ENCODE measurements at regions not wholly inside any gene's neighbourhood (a gene's known extent, or its start where the extent isn't known, plus 50 kb on each side); places are given as distances from the start of the nearest gene placed in this dataset.
"Not testable (repeated sequence)": the region's sequence is repeated elsewhere in the genome, so short reads cannot be mapped to it uniquely, and the experiment has no call there.

DNA sequence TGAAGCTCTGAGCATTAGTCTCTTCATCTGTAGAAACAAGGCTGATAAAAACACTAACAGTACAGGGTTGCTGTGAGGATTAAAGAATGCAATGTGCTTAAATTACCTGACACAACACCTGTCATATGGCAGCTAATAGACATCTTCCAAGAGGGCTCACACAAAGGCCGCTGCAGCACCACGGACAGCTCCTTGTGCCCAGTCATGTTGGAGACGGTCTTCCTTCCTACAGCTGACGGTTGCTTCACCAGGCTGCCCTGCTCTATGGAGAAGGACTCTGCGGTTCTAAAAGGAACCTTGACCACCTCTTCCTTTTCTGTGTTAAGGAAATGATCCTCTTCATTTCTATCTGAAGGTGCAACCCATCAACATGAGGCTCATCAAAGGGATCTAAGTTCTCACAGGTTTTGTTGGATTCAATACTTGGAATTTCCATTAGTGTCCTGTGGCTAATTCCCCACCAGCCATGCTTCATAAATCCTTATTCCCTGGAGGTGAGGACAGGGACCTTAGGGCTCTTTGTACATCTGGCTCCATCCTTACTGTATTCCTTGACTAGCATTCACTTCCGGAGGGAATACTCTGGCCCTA, 138.9 kb upstream of the CES5A start:
- peak; percentile 72 to 83 for DNase-seq
- no peak overlapping the region for H3K27ac ChIP-seq
- peaks cover 6% of the 10 kb centered on the region; the same call in 1 of the 2 replicates for H3K27me3 ChIP-seq

DNA sequence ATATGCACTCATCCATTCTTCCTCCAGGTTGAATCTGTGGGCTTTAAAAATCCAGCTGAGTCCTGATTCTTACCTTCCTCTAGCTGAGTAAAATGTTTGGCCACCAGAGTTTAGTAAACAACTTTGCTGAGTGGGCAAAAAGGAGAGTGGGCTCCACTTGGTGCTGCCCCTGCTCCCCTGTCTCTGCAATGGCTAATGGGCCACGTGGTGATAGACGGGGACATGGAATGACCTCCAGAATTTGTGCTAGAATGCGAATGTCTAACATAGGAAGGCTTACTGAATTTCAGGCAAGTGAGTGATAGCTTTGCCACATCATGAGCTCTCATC, 137.3 kb upstream of the CES5A start:
- DNase-seq = no peak
- H3K27me3 ChIP-seq = peaks cover 6% of the 10 kb centered on the region; the same call in 1 of the 2 replicates
- no peak overlapping the region for H3K4me3 ChIP-seq
- H3K9me3 ChIP-seq (replicated peaks) = no peaks in the 10 kb centered on the region
- no peak overlapping the region for H3K27ac ChIP-seq
- H3K4me1 ChIP-seq = no peaks in the 10 kb centered on the region
- H3K36me3 ChIP-seq = no peaks in the 10 kb centered on the region; the same call in none of the 2 replicates

More for the DNA sequence above, 138.9 kb upstream of the CES5A start:
- no peaks in the 10 kb centered on the region for H3K4me1 ChIP-seq
- no peak overlapping the region for H3K4me3 ChIP-seq
- H3K9me3 ChIP-seq (replicated peaks) = no peaks in the 10 kb centered on the region
- H3K36me3 ChIP-seq = no peaks in the 10 kb centered on the region; the same call in 1 of the 2 replicates

DNA sequence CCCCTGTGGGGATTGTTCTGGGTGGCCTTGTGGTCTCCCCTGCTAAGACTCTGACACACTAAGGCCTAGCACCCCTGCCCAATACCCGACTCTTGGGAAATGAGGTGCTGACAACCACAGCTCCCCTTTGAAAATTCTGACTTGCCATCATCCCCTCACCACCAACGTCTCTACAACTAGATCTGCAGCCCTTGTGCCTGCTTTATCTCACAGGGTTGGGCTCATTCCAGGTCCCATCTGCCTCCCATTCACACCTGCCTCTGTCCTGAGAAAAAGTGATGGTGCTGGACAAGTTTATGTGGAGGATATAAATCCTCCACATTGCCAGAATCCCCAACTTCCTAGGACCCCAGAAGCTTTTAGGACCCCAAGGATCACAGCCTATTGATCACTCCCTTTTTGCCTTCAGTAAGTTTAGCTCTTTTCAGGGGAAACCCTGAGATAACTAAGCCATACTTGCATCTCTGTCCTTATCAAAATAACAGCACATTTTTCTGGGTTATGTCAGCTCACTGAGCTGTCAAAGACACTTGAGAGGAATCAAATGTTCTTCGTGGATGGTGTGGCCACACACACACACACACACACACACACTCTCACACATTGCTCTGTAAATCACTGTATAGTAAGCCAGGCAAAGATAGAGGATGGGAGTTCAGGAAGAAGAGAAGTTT, 136.8 kb upstream of the CES5A start:
- Histone ChIP-seq H3K36me3 (no peaks in the 10 kb centered on the region; the same call in none of the 2 replicates), H3K9me3 (replicated peaks) (no peaks in the 10 kb centered on the region), H3K4me1 (no peaks in the 10 kb centered on the region), H3K27ac (no peak overlapping the region), H3K4me3 (no peak overlapping the region), H3K27me3 (peaks cover 6% of the 10 kb centered on the region; the same call in 1 of the 2 replicates)
- DNase-seq = no peak

DNA sequence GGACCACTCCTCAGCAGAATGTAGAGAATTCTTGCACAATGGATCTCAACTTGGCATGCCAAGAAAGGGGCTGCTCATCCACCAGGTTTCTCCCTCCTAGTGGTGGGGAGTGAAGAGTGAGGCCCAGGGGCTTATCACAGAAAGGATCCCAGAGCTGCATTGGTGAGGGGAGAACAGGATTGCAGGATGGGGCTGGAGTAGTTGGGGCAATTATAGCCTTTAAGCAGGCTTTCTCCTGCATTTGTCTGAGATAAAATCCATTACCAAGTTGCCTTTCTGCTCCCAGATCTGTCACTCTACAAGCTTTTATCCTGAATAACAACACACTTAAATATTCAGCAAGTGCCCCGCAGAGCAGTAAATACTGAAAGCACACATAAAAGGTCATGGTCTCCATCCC, 130.8 kb upstream of the CES5A start:
- no peak for DNase-seq
- Histone ChIP-seq H3K27me3 (peaks cover 6% of the 10 kb centered on the region; the same call in 1 of the 2 replicates), H3K4me1 (no peaks in the 10 kb centered on the region), H3K4me3 (no peak overlapping the region), H3K9me3 (replicated peaks) (no peaks in the 10 kb centered on the region), H3K36me3 (no peaks in the 10 kb centered on the region; the same call in none of the 2 replicates), H3K27ac (no peak overlapping the region)

DNA sequence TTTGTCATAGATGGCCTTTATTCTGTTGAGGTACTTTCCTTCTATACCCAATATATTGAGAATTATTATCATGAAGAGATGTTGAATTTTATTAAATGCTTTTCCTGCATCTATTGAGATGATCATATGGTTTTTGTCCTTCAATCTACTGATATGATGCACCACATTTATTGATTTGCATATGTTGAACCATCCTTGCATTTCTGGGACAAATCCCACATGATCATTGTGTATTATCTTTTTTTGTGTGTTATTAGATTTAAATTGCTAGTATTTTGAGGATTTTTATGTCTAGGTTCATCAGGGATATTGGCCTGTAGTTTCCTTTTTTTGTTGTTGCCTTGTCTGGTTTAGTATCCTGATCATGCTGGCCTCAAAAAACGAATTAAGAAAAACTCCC, 124.5 kb upstream of the CES5A start:
- Histone ChIP-seq H3K27ac (no peak overlapping the region), H3K4me1 (no peaks in the 10 kb centered on the region), H3K4me3 (no peak overlapping the region), H3K36me3 (no peaks in the 10 kb centered on the region), H3K9me3 (replicated peaks) (no peaks in the 10 kb centered on the region), H3K27me3 (no peaks in the 10 kb centered on the region)
- no peak for DNase-seq

DNA sequence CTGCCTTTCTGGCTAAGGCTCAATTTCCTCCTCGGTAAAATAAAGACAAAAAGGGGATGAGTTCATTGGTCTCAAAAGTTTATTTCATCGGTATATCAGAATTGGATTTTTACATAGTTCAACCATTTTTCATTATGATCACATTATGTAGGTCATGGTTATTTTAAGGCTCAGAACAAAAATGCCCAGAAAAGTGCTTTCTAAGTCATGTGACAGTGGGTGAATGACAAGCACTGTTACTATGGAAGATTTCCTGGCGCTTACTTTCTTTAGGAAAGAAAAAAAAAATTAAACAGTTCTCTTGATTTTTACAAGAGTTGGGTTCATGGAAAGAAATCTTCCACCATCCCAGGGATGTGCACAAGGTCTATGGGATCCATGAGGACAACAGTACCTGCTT, 117.9 kb upstream of the CES5A start:
- no peak overlapping the region for H3K4me3 ChIP-seq
- H3K4me1 ChIP-seq = no peaks in the 10 kb centered on the region
- H3K9me3 ChIP-seq (replicated peaks) = no peaks in the 10 kb centered on the region
- no peak for DNase-seq
- no peaks in the 10 kb centered on the region for H3K27me3 ChIP-seq
- no peak overlapping the region for H3K27ac ChIP-seq
- H3K36me3 ChIP-seq = no peaks in the 10 kb centered on the region

DNA sequence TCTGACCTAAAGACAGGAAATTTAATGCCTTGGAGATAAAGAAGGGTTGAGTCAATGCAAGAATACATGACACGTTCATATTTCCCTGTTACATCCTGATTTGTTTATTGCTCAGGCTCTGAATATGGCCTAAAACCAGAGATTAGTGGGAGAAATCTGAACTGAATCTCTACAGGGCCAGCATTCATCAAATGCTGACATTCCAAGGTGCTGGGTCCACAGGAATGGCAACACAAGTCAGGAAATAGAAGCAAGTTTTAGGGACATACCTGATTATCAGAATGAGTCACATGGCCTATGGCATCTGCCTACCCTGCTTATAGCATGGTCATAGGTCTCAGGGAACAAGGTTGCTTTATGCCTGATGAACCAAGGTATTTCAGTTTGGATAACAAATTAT, 117.4 kb upstream of the CES5A start:
- Histone ChIP-seq H3K36me3 (no peaks in the 10 kb centered on the region), H3K9me3 (replicated peaks) (no peaks in the 10 kb centered on the region), H3K4me1 (no peaks in the 10 kb centered on the region), H3K27me3 (no peaks in the 10 kb centered on the region), H3K27ac (no peak overlapping the region), H3K4me3 (no peak overlapping the region)
- no peak for DNase-seq

DNA sequence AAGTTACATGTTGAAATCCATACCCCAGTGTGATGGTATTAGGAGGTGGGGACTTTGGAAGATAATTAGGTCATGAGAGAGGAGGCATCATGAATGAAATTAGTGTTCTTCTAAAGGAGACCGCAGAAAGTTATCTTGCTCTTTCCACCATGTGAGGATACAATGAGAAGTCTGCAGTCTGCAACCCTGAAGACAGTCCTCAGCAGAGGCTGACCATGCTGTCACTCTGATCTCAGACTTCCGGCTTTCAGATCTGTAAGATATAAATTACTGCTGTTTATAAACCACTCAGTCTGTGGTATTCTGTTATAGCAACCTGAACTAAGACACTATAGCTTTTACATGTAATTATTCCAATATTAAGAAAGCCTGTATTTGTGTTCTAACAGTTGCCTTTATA, 116.7 kb upstream of the CES5A start:
- Histone ChIP-seq H3K36me3 (no peaks in the 10 kb centered on the region), H3K4me1 (no peaks in the 10 kb centered on the region), H3K27ac (no peak overlapping the region), H3K27me3 (no peaks in the 10 kb centered on the region), H3K4me3 (no peak overlapping the region), H3K9me3 (replicated peaks) (no peaks in the 10 kb centered on the region)
- DNase-seq = no peak

DNA sequence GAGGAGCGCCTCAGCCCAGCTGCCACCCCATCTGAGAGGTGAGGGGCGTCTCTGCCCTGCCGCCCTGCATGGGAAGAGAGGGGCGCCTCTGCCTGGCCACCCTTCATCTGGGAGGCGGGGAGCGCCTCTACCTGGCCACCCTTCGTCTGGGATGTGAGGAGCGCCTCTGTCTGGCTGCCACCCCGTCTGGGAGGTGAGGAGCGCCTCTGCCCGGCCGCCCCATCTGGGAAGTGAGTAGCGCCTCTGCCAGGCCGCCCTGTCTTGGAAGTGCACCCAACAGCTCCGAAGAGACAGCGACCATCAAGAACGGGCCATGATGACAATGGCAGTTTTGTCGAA, 114.4 kb upstream of the CES5A start:
- no peaks in the 10 kb centered on the region for H3K36me3 ChIP-seq
- H3K4me3 ChIP-seq = no peak overlapping the region
- no peaks in the 10 kb centered on the region for H3K9me3 ChIP-seq (replicated peaks)
- DNase-seq = no peak
- no peaks in the 10 kb centered on the region for H3K4me1 ChIP-seq
- no peaks in the 10 kb centered on the region for H3K27me3 ChIP-seq
- H3K27ac ChIP-seq = no peak overlapping the region

DNA sequence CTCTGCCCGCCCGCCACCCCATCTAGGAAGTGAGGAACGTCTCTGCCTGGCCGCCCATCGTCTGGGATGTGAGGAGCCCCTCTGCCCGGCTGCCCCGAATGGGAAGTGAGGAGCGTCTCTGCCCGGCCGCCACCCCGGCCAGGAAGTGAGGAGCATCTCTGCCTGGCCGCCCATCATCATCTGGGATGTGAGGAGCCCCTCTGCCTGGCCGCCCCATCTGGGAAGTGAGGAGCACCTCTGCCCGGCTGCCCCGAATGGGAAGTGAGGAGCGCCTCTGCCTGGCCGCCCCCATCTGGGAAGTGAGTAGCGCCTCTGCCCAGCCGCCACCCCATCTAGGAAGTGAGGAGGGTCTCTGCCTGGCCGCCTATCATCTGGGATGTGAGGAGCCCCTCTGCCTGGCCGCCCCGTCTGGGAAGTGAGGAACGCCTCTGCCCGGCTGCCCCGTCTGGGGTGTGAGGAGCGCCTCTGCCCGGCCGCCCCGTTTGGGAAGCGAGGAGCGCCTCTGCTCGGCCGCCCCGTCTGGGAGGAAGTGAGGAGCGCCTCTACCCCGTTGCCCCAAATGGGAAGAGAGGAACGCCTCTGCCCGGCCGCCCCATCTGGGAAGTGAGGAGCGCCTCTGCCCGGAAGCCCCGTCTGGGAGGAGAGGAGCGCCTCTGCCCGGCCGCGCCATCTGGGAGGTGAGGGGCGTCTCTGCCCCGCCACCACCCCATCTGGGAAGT, 113.8 kb upstream of the CES5A start:
- not testable (repeated sequence) for DNase-seq; H3K4me1 ChIP-seq; H3K27me3 ChIP-seq; H3K4me3 ChIP-seq; H3K27ac ChIP-seq; H3K9me3 ChIP-seq (replicated peaks); H3K36me3 ChIP-seq

DNA sequence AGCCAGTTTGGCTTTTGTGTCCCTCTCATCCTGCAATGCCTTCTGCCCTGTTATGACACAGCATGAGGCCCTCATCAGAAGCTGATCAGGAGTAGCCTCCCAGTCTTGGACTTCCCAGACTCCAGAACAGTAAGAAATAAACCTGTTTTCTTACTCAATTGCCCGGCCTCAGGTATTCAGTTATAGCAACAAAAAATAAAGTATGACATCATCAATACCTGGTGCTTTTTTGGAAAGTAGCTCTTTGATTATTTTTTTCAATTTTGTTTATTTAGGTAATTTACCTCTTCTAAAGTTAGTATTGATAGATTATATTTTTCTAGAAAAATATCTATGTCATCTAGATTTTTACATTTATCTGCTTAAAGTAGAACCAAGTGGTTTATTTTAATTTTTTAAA, 112.8 kb upstream of the CES5A start:
- no peak overlapping the region for H3K4me3 ChIP-seq
- DNase-seq = no peak
- H3K27me3 ChIP-seq = no peaks in the 10 kb centered on the region; the same call in 1 of the 2 replicates
- no peaks in the 10 kb centered on the region for H3K9me3 ChIP-seq (replicated peaks)
- no peaks in the 10 kb centered on the region for H3K36me3 ChIP-seq
- no peaks in the 10 kb centered on the region for H3K4me1 ChIP-seq
- H3K27ac ChIP-seq = no peak overlapping the region

DNA sequence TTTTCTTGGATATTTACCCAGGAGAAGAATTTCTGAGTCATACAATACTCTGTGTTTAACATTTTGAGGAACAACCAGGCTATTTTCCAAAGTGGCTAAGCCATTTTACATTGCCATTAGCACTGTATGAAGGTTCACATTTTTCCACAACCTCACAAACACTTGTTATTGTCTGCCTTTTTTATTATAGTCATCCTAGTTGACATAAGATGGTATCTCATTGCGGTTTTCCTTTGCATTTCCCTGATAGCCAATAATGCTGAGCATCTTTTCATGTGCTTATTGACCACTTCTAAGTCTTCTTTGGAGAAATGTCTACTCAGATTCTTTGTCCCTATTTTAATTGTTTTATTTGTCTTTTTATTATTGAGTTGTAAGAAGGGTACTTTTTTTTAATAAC, 107.4 kb upstream of the CES5A start:
- H3K4me3 ChIP-seq = no peak overlapping the region

DNA sequence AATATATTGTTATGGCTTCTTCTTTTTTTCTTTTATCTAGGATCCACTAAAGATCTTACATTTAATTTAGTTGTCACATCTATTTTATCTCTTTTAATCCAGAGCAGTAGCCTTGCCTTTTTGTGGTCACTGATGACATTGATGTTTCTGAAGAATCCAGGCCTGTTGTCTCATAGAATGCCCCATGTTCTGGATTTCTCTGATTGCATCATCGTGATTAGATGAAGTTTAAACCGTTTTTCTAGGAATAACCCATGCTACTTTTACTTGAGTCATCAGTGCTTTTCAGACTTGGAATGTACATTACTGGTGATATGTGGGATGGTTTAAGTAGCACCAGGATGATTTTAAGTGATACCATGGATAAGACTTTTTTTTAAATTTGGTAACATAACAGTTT, 106.4 kb upstream of the CES5A start:
- DNase-seq = no peak
- Histone ChIP-seq H3K27ac (no peak overlapping the region), H3K9me3 (replicated peaks) (no peaks in the 10 kb centered on the region), H3K36me3 (no peaks in the 10 kb centered on the region), H3K4me1 (no peaks in the 10 kb centered on the region), H3K27me3 (no peaks in the 10 kb centered on the region; the same call in 1 of the 2 replicates), H3K4me3 (no peak overlapping the region)

More for the DNA sequence above, 107.4 kb upstream of the CES5A start:
- Histone ChIP-seq H3K27me3 (no peaks in the 10 kb centered on the region; the same call in 1 of the 2 replicates), H3K27ac (no peak overlapping the region), H3K9me3 (replicated peaks) (no peaks in the 10 kb centered on the region), H3K4me1 (no peaks in the 10 kb centered on the region), H3K36me3 (no peaks in the 10 kb centered on the region)
- DNase-seq = no peak

DNA sequence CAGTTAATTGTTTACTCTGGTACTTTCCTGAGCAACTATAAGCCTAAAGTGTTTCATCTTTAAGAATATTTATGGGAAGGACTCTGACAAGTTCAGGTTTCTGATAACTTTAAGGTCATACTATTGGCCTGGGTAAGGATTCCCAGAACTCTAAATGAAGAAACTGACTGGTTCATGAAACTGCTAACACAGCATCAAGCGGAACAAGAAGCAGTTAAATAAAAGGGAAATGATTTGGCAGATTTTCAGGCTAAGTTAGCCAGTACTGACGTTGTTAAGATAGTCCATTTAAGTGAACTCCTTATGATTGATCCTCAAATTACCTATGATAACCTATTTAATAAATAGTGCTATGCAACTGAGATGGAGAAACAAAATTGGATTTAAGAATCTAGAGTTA, 101.6 kb upstream of the CES5A start:
- no peak for DNase-seq
- H3K4me1 ChIP-seq = no peaks in the 10 kb centered on the region

DNA sequence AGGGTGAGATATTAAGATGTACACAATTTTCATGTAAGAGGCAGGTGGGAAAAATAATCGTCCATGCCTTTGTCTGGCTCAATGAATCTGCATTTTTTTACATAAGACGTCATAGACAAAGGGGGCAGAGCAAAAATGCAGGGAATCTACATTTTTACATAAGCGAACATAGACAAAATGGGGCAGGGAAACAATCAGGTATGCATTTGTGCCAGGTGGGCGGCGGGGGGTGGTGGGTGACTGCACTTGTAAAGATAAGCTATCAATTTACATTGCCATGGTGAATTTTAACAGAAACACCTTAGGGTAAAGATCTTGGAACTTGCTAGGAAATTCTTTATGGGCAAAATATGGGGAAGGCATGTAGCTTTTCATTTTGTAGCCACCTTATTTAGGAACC, 96.3 kb upstream of the CES5A start:
- H3K36me3 ChIP-seq = no peaks in the 10 kb centered on the region
- no peaks in the 10 kb centered on the region for H3K4me1 ChIP-seq
- no peak overlapping the region for H3K4me3 ChIP-seq
- no peak for DNase-seq
- H3K27ac ChIP-seq = no peak overlapping the region
- H3K27me3 ChIP-seq = no peaks in the 10 kb centered on the region; the same call in 1 of the 2 replicates
- no peaks in the 10 kb centered on the region for H3K9me3 ChIP-seq (replicated peaks)

More for the DNA sequence above, 101.6 kb upstream of the CES5A start:
- Histone ChIP-seq H3K4me3 (no peak overlapping the region), H3K27ac (no peak overlapping the region), H3K27me3 (no peaks in the 10 kb centered on the region), H3K9me3 (replicated peaks) (no peaks in the 10 kb centered on the region), H3K36me3 (no peaks in the 10 kb centered on the region)

Data from SJCRH30 (cell line).